DND-41 (cell line): ENCODE measurements at regions not wholly inside any gene's neighbourhood (a gene's known extent, or its start where the extent isn't known, plus 50 kb on each side); places are given as distances from the start of the nearest gene placed in this dataset.

Experiments
- ATAC-seq: fragments of 200-7000 bp; cut with Tn5 transposase; 3 replicates; pipeline ENCODE4 v1.9.1; 2021; ENCODE audit warnings: low read depth; ENCODE audit not compliant: insufficient read depth
- DNase-seq: peaks from one replicate; pipeline ENCODE4 v3.0.0-alpha.2; 2020
- H2AFZ ChIP-seq: 2 replicates; pipeline ENCODE4 v1.6.0; 2012; ENCODE audit warnings: low read depth, low read length
- H3K27ac ChIP-seq: 2 replicates; pipeline ENCODE4 v1.5.1; 2012; ENCODE audit warnings: low read length, inconsistent platforms
- H3K27me3 ChIP-seq: fragments of 200-600 bp; sonication (generic); 2 replicates; pipeline ENCODE4 v1.6.0; 2012; ENCODE audit warnings: low read length, mild to moderate bottlenecking, inconsistent platforms; ENCODE audit not compliant: insufficient read depth, poor library complexity
- H3K36me3 ChIP-seq: 2 replicates; pipeline ENCODE4 v1.5.1; 2012; ENCODE audit warnings: low read length, inconsistent platforms; ENCODE audit not compliant: insufficient read depth
- H3K4me1 ChIP-seq: 2 replicates; pipeline ENCODE4 v1.5.1; 2012; ENCODE audit warnings: mild to moderate bottlenecking, low read length; ENCODE audit not compliant: insufficient read depth
- H3K4me2 ChIP-seq: 2 replicates; pipeline ENCODE4 v1.6.0; 2012; ENCODE audit warnings: mild to moderate bottlenecking, moderate library complexity, low read length, inconsistent platforms; ENCODE audit not compliant: insufficient read depth
- H3K4me3 ChIP-seq, 2 experiments: fragments of 200-600 bp in 1 of 2; shearing (Covaris generic) in 1 of 2; 2 replicates each; pipeline ENCODE4 v1.5.1; 2012 to 2016; ENCODE audit warnings: inconsistent platforms in 2 of 2, low read length in 2 of 2, mild to moderate bottlenecking in 2 of 2, low read depth in 1 of 2, moderate library complexity in 1 of 2
- H3K79me2 ChIP-seq: 2 replicates; pipeline ENCODE4 v1.6.0; 2012; ENCODE audit warnings: low read length, inconsistent platforms; ENCODE audit not compliant: insufficient read depth
- H3K9ac ChIP-seq: 2 replicates; pipeline ENCODE4 v1.6.0; 2012; ENCODE audit warnings: low read depth, mild to moderate bottlenecking, inconsistent platforms, low read length, moderate library complexity
- H3K9me3 ChIP-seq: 2 replicates; pipeline ENCODE4 v1.5.1; 2012; ENCODE audit warnings: low read length, moderate library complexity, mild to moderate bottlenecking, inconsistent platforms; ENCODE audit not compliant: insufficient read depth, severe bottlenecking
- H4K20me1 ChIP-seq: 2 replicates; pipeline ENCODE4 v1.6.0; 2012; ENCODE audit warnings: low read length; ENCODE audit not compliant: insufficient read depth
- EZH2 ChIP-seq: IDR thresholded peaks from 3 replicates; pipeline ENCODE4 v1.6.1; 2012; ENCODE audit warnings: borderline replicate concordance, low read depth, mild to moderate bottlenecking, moderate library complexity, low read length, inconsistent platforms; ENCODE audit not compliant: severe bottlenecking
- TF ChIP-seq, protein P1 (sequence below): IDR thresholded peaks from 2 replicates; pipeline ENCODE4 v1.5.1; 2012; ENCODE audit warnings: borderline replicate concordance, low read length, moderate library complexity, mild to moderate bottlenecking; ENCODE audit not compliant: poor library complexity, severe bottlenecking; ENCODE audit errors: extremely low read depth

DNA sequence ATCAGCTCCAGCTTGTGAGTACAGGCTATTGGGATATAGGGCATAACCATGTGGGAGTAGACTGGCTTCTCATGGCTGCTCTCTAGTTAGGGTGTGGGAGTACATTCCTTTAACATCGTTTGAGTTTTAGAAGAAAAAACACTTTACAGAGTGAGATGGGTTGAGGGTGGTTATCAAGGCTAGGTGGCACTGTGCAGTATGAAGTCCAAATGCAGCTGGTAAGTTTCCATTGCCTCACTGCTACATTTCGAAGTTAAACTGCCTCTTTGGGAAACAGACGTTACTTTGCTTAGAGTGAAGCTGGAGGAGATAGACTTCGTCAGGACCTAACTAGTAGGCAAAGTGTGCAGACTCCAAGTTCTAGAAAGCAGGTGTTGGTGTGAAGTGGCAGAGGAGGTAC, 192.4 kb downstream of the SQOR start:
- Histone ChIP-seq H3K4me2 (no peak overlapping the region), H3K4me1 (no peaks in the 10 kb centered on the region), H3K9ac (no peak overlapping the region), H3K79me2 (no peaks in the 10 kb centered on the region), H2AFZ (no peak overlapping the region), H3K27ac (no peak overlapping the region), H3K36me3 (no peaks in the 10 kb centered on the region), H3K4me3 (no peak overlapping the region), H4K20me1 (no peaks in the 10 kb centered on the region), H3K27me3 (no peaks in the 10 kb centered on the region), H3K9me3 (no peaks in the 10 kb centered on the region)
- ATAC-seq = no peak
- TF ChIP-seq EZH2 = no peak
- TF ChIP-seq, protein P1, sequence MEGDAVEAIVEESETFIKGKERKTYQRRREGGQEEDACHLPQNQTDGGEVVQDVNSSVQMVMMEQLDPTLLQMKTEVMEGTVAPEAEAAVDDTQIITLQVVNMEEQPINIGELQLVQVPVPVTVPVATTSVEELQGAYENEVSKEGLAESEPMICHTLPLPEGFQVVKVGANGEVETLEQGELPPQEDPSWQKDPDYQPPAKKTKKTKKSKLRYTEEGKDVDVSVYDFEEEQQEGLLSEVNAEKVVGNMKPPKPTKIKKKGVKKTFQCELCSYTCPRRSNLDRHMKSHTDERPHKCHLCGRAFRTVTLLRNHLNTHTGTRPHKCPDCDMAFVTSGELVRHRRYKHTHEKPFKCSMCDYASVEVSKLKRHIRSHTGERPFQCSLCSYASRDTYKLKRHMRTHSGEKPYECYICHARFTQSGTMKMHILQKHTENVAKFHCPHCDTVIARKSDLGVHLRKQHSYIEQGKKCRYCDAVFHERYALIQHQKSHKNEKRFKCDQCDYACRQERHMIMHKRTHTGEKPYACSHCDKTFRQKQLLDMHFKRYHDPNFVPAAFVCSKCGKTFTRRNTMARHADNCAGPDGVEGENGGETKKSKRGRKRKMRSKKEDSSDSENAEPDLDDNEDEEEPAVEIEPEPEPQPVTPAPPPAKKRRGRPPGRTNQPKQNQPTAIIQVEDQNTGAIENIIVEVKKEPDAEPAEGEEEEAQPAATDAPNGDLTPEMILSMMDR = no peak
- no peak for DNase-seq

- ATAC-seq = no peak
- TF ChIP-seq, protein P1 = no peak
- no peak for TF ChIP-seq EZH2
- no peak overlapping the region for H2AFZ ChIP-seq
These were observed 192.9 kb downstream of the SQOR start for GRCh38 chr15:45827766-45828165.

DNA sequence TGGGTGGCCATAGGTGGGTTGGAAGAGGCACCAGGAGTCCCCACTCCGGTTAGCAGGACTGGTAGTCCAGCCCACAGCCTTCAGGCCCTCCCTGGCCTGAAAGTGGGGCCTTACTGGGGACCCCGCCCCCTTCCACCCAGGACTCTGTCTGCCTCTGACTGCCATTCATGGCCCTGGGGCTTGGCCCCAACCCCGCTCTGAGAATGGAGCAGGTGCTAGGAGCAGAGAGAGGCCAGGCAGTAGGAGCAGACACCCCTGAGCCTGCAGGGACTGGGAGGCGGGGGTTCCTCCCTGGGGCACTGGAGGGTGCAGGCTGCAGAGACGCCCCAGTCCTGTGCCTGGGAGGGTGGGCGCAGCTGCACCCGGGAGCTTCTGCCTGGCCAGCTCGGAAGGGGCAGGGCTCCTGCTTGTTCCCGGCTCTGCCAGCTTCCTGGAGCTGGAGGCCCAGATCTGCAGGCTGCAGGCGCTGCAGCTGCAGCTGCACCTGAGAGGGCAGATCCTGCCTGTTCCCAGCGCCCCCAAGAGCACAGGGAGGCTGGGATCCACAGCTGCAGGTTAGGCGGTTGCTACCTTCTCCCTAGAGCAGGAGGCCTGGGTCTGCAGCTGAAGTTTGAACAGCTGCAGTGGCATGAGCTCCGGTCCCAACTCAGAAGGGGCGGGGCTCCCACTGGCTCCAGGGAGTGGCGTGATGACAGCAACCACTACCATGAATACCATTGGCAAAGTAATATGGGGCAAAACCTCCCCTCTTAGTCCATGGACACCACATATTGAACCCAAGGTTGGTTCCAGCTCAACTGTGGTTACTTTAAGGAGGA, 194.7 kb downstream of the SQOR start:
- Histone ChIP-seq H3K9ac (no peak overlapping the region), H3K4me1 (no peaks in the 10 kb centered on the region), H2AFZ (no peak overlapping the region), H3K4me2 (no peak overlapping the region), H4K20me1 (no peaks in the 10 kb centered on the region), H3K27ac (no peak overlapping the region), H3K9me3 (no peaks in the 10 kb centered on the region), H3K4me3 (no peak overlapping the region), H3K27me3 (no peaks in the 10 kb centered on the region), H3K79me2 (no peaks in the 10 kb centered on the region), H3K36me3 (no peaks in the 10 kb centered on the region)
- TF ChIP-seq, protein P1 = no peak
- DNase-seq (no peak), ATAC-seq (no peak)

More at GRCh38 chr15:45827766-45828165, 192.9 kb downstream of the SQOR start:
- H3K4me2 ChIP-seq = no peak overlapping the region
- no peak overlapping the region for H3K4me3 ChIP-seq
- no peaks in the 10 kb centered on the region for H3K36me3 ChIP-seq
- no peaks in the 10 kb centered on the region for H3K9me3 ChIP-seq
- no peaks in the 10 kb centered on the region for H3K79me2 ChIP-seq
- DNase-seq = no peak
- no peaks in the 10 kb centered on the region for H4K20me1 ChIP-seq
- no peaks in the 10 kb centered on the region for H3K27me3 ChIP-seq
- no peaks in the 10 kb centered on the region for H3K4me1 ChIP-seq
- H3K9ac ChIP-seq = no peak overlapping the region
- H3K27ac ChIP-seq = no peak overlapping the region
